ENCODE measurements at regions not wholly inside any gene's neighbourhood (a gene's known extent, or its start where the extent isn't known, plus 50 kb on each side); places are given as distances from the start of the nearest gene placed in this dataset.
"Not testable (repeated sequence)": the region's sequence is repeated elsewhere in the genome, so short reads cannot be mapped to it uniquely, and the experiment has no call there.

- no peak for DNase-seq
Measured at GRCh38 chr6:66340736-66341135, 633.7 kb upstream of the EYS start.

- no peak for DNase-seq
Measured at GRCh38 chr6:66336176-66336575, 629.1 kb upstream of the EYS start.

- DNase-seq = no peak
Measured at GRCh38 chr6:66328200-66328599, 621.2 kb upstream of the EYS start.

- no peak for DNase-seq
Measured at GRCh38 chr6:66326228-66326627, 619.2 kb upstream of the EYS start.

- DNase-seq = no peak
Measured at GRCh38 chr6:66321017-66321416, 614.0 kb upstream of the EYS start.

- no peak for DNase-seq
Measured at GRCh38 chr6:66307490-66307889, 600.5 kb upstream of the EYS start.

- DNase-seq = no peak
Measured at GRCh38 chr6:66291905-66292304, 584.9 kb upstream of the EYS start.

- DNase-seq = no peak
Measured at GRCh38 chr6:66289889-66290288, 582.9 kb upstream of the EYS start.

GRCh38 chr6:66278115-66278514, 571.1 kb upstream of the EYS start:
- no peak for DNase-seq

GRCh38 chr6:66277400-66277799, 570.4 kb upstream of the EYS start:
- DNase-seq = no peak

GRCh38 chr6:66265737-66266136, 558.7 kb upstream of the EYS start:
- DNase-seq = no peak

- DNase-seq = no peak
Measured at GRCh38 chr6:66264376-66264775, 557.4 kb upstream of the EYS start.

- DNase-seq = not testable (repeated sequence)
Measured at GRCh38 chr6:66258731-66259487, 551.9 kb upstream of the EYS start.

- no peak for DNase-seq
Measured at GRCh38 chr6:66245231-66245630, 538.2 kb upstream of the EYS start.

- DNase-seq = no peak
Measured at GRCh38 chr6:66238851-66239250, 531.8 kb upstream of the EYS start.

GRCh38 chr6:66232890-66233289, 525.9 kb upstream of the EYS start:
- DNase-seq = no peak

- no peak for DNase-seq
Measured at GRCh38 chr6:66230591-66230990, 523.6 kb upstream of the EYS start.

- DNase-seq = no peak
Measured at GRCh38 chr6:66226109-66226508, 519.1 kb upstream of the EYS start.

GRCh38 chr6:66210964-66211363, 503.9 kb upstream of the EYS start:
- DNase-seq = peak in 1 of 2 donors; percentile 2

- DNase-seq = no peak
Measured at GRCh38 chr6:66200390-66200789, 493.4 kb upstream of the EYS start.

GRCh38 chr6:66199171-66199570, 492.1 kb upstream of the EYS start:
- DNase-seq = no peak

- no peak for DNase-seq
Measured at GRCh38 chr6:66198062-66198624, 491.1 kb upstream of the EYS start.

GRCh38 chr6:66190858-66191257, 483.8 kb upstream of the EYS start:
- DNase-seq = no peak

GRCh38 chr6:66189915-66190314, 482.9 kb upstream of the EYS start:
- DNase-seq = no peak

- no peak for DNase-seq
Measured at GRCh38 chr6:66186756-66187155, 479.7 kb upstream of the EYS start.

Data from CD4-positive, alpha-beta T cell treated with Interleukin-4 for 1 hour (primary cell).